NCI-H2081 (cell line): ENCODE measurements at regions not wholly inside any gene's neighbourhood (a gene's known extent, or its start where the extent isn't known, plus 50 kb on each side); places are given as distances from the start of the nearest gene placed in this dataset.
"Not testable (repeated sequence)": the region's sequence is repeated elsewhere in the genome, so short reads cannot be mapped to it uniquely, and the experiment has no call there.

ENCODE experiments used
- DNase-seq, 2 experiments: peaks; one replicate each; lab custom pipeline; 2025; lab: John Stamatoyannopoulos, UW

- DNase-seq: no peak
These were observed 254.3 kb downstream of the SOX4 start for GRCh38 chr6:21847711-21848480.

DNA sequence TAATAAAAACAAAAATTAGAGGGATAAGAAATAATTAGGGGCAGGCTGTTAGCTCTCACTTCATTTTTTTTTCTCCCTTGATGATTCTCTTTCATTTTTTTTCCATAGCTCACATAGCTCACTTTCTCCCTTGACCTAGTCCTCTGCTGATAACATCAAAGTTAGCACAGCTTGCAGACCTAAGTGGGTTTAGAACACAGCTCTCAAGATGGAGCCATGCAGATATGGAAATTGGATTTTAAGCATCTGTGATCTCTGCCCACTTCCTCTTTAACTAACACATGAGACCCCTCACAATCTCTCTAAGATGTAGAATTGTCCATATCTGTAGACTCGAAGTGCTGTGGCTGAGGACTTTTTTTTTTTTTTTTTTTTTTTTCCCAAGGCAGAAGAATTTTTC lies 257.1 kb downstream of the SOX4 start:
- DNase-seq: no peak

- DNase-seq: no peak
These were observed 262.4 kb downstream of the SOX4 start for GRCh38 chr6:21855811-21856455.

DNA sequence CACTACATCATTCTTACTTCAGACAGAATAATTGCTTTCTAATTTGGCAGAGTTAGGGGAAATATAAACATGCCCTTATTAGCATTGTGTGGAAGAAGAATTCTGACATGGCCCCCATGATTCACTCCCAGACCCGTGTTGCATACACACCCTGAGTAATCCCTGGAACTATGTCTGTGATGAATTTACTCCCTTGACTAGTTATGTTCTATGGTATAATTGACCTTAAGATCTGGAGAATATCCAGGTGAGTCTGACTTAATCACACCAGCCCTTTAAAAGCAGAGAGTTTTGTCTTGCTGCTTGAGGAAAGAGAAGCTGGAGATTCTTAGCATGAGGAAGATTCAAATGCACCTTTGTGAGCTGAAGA lies 262.9 kb downstream of the SOX4 start:
- DNase-seq: no peak

DNA sequence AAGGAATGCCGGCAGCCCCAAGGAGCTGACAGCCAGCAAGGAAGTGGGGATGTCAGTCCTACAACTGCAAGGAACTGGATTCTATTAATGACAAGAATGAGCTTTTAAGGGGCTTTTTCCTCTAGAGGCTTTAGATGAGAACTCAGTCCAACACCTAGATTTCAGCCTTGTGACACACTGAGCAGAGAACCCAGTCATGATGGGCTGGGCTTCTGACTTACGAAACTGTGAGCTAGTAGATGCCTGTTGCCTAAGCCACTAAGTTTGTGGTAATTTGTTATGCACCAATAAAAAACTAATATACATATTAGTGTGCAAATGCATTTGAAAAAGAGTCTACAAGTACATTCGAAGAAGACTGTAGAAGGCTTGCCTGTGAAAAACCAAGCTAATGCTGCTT lies 263.3 kb downstream of the SOX4 start:
- no peak for DNase-seq

DNA sequence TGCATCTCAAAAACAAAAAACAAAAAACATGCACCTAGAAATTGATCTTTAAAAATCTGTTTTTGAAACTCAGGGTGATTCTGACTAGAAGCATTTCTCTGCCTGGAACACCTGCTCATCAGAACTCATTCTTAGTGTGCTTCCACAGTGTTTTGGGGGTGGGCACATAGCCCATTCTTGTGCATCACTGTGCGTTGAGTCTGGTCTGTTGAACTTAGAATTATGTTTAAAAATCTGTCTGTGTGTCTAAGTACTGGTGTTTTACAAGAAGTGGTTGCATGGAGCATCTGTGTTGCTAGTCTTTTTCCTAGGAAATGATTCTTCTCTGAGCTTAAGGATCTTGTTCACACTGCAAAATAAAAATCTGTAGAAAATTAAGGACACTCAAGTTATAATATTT lies 264.5 kb downstream of the SOX4 start:
- DNase-seq: no peak

GRCh38 chr6:21859193-21859735 lies 265.7 kb downstream of the SOX4 start:
- DNase-seq: no peak

DNA sequence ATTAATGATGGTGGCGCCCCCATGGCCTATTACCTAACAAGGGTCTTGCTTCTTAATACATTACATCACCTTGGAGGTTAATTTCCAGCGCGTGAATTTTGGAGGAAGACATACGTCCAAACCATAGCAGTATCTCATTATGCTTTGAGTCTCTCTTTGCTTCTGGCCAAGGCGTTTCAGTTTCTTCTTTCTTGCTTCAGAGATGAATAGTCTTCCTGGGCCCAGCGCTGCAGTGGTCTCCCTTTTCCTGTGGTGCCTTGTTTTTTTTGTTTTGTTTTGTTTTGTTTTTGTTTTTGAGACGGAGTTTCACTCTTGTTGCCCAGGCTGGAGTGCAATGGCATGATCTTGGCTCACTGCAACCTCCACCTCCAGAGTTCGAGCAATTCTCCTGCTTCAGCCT lies 268.4 kb downstream of the SOX4 start:
- no peak for DNase-seq

- DNase-seq: no peak
These were observed 270.7 kb downstream of the SOX4 start for GRCh38 chr6:21864206-21864605.

DNA sequence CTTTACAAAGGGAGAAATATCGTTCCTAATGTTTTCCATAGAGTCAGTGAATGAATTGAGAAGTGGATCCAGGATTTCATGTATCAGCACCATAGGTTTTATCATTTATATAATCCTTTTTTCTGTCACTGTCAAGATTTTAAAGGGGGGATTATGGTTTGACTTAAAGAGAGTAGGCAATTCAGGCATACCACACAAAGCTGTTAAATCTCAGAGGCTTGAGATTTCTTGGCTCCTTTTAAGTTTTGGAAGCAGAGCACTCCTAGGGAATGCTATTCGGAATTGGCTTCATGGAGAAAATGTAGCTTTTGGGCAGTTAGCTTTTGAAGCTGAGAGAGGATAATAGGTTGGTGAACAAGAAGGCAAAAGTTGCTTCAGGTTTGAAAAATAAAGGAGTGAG lies 274.7 kb downstream of the SOX4 start:
- DNase-seq: no peak

DNA sequence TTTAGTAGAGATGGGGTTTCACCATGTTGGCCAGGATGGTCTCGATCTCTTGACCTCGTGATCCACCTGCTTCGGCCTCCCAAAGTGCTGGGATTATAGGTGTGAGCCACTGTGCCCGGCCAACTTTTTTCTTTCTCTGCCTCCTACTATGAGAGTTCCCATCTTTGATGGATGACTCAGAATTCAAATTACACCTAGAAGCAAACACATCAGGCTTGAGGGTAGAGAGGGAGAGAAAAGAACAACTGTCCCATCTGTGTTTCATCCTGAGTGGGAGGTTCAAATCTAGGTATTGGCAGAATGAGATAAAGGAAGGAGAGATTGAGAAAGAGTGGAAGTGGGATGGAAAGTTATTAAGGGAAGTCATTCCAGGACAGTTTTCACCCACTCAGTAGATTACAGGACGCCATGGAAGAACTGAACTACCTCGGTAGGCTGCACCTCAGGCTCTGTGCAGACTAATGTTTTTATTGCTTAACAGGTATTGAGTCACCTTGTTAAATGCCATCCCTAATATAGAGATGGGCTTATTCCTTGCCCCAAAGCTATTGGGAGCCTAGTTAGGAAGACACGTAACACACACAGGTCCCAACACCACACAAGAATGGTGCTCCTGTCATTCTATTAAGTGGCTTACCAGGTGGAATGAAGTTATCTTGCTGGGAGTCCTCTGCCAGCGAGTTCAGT lies 275.7 kb downstream of the SOX4 start:
- DNase-seq: no peak

DNA sequence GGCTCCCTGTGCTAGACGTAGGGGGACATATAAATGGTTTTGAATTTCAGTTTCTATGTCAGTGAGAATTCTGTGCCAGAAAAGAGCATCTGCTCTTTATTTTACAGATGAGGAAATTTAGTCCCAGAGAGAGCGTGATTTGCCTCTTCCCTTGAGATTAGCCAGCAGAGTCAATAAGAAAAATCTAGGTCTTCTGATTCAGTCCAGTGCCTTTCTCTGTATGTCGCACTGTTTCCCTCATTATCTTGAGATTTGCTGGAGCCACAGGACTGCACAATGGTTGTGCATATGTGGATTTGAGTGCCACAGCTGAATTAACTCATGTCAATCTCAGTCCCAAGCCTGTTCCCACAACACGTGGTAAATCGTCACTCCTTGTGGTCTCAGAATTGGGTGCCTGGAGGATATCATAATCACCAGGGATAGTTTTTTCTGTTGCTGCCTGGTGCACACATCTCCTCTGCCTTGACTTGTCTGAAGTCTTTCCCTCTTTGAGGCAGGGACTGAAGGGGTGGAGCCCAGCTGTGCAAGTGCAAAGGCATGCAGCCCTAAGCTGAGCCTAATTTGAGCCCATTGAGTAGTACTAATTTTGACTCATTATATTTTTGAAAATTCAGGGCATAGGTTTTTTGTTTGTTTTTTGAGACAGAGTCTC lies 276.7 kb downstream of the SOX4 start:
- no peak for DNase-seq

- DNase-seq: no peak
These were observed 278.3 kb downstream of the SOX4 start for GRCh38 chr6:21871831-21872230.

- no peak for DNase-seq
These were observed 279.2 kb downstream of the SOX4 start for GRCh38 chr6:21872749-21873148.

GRCh38 chr6:21873562-21873961 lies 280.0 kb downstream of the SOX4 start:
- no peak for DNase-seq

DNA sequence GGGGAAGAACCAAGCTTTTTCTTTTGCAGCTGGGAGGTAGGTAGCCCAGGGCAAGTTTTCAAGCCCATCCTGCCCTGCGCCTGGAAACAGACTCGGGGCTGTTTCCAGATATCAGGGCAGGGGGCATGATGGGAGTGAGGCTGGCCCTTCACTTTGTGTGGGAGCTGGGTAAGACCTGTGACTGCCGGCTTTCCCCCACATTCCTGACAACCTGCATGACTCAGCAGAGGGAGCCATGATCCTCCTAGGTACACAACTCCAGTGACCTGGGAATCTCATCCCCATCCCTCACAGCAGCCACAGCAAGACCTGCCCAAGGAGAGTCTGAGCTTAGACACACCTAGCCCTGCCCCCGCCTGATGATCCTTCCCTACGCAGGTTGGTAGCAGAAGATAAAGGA lies 280.8 kb downstream of the SOX4 start:
- DNase-seq: no peak

DNA sequence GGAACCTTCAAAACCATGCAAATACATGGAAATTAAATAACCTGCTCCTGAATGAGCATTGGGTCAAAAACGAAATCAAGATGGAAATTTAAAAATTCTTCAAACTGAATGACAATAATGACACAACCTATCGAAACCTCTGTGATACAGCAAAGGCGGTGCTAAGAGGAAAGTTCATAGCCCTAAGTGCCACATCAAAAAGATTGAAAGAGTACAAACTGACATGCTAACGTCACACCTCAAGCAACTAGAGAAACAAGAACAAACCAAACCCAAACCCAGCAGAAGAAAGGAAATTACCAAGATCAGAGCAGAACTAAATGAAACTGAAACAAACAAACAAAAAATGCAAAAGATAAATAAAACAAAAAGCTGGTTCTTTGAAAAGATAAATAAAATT lies 283.5 kb downstream of the SOX4 start:
- not testable (repeated sequence) for DNase-seq

DNA sequence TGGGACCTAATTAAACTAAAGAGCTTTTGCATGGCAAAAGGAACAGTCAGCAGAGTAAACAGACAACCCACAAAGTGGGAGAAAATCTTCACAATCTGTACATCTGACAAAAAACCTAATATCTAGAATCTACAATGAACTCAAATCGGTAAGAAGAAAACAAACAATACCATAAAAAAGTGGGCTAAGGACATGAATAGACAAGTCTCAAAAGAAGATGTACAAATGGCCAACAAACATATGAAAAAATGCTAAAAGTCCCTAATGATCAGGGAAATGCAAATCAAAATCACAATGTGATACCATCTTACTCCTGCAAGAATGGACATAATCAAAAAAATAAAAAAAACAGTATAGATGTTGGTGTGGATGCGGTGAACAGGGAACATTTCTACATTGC lies 286.7 kb downstream of the SOX4 start:
- DNase-seq: not testable (repeated sequence)

- no peak for DNase-seq
These were observed 288.5 kb downstream of the SOX4 start for GRCh38 chr6:21881969-21882465.

DNA sequence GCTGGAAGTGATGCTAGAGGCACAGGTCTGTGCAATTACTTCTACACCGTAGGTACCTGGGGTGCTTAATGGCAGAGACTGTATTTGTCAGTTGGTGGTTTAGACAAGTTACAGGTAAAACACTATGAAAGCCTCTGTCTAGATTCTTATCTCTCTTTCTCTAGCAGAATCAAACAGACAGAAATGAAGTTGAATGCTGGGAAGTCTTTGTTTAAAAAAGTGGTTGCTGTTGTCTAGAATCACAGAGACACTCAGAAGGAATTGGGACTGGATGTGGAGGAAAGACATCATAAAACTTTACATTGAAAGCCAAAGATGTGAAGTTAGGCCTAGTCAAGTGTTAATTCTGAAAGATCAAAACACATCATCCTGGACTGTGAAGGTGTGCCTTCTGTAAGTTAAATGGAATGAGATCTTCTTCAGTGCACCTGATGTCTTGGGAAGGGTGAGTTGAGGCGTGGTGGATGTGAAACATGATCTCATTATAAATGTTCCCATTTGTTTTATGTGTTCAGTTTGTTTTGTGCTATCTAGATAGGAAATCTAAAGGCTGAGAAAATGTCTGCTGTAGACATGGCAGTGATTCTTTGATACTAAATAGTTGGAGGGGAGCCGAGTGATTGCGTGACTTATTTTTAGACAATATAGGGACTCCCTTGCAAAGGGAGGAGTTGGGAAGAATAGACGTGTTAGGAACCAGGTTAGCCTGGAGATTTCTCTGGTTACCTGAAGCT lies 290.2 kb downstream of the SOX4 start:
- DNase-seq: no peak

- no peak for DNase-seq
These were observed 291.6 kb downstream of the SOX4 start for GRCh38 chr6:21885111-21885510.
